ENCODE measurements at regions not wholly inside any gene's neighbourhood (a gene's known extent, or its start where the extent isn't known, plus 50 kb on each side); places are given as distances from the start of the nearest gene placed in this dataset.

- no peak for TF ChIP-seq CTCF (IDR thresholded peaks at IDR 0.05; ENCODE audit: poor library complexity, severe bottlenecking)
- no peak for TF ChIP-seq POLR2AphosphoS5 (IDR thresholded peaks at IDR 0.05)
- TF ChIP-seq TAF1 (IDR thresholded peaks at IDR 0.05; ENCODE audit: low read depth), result no peak
- TF ChIP-seq REST (IDR thresholded peaks at IDR 0.05; ENCODE audit: borderline replicate concordance), result no peak
- no peak for TF ChIP-seq EZH2 (IDR thresholded peaks at IDR 0.05; ENCODE audit: borderline replicate concordance, insufficient read depth, low read length, poor library complexity, severe bottlenecking)
- TF ChIP-seq RAD21 (conservative IDR thresholded peaks at IDR 0.05), result no peak
- no peak for TF ChIP-seq EP300 (conservative IDR thresholded peaks at IDR 0.05; ENCODE audit: poor library complexity, severe bottlenecking)
- no peak for TF ChIP-seq SMC3 (conservative IDR thresholded peaks at IDR 0.05; ENCODE audit: poor library complexity)
- no peak for TF ChIP-seq MXI1 (conservative IDR thresholded peaks at IDR 0.05; ENCODE audit: poor library complexity, severe bottlenecking)
These were observed 76.2 kb upstream of the MYL10 start for GRCh38 chr7:101705331-101705730.
